Occipital lobe (tissue), 1 donor: ENCODE measurements at regions not wholly inside any gene's neighbourhood (a gene's known extent, or its start where the extent isn't known, plus 50 kb on each side); places are given as distances from the start of the nearest gene placed in this dataset.
A peak's percentile ranks its signal among the peaks of the same experiment; 100 is the strongest.
"Not testable (repeated sequence)": the region's sequence is repeated elsewhere in the genome, so short reads cannot be mapped to it uniquely, and the experiment has no call there.

Source experiments
- DNase-seq: peaks from one replicate; lab custom pipeline; 2025; lab: John Stamatoyannopoulos, UW

- DNase-seq = no peak
Observed at GRCh38 chr13:34357435-34358232, 539.7 kb downstream of the RFC3 start.

- DNase-seq = no peak
Observed at GRCh38 chr13:34358811-34359513, 541.0 kb downstream of the RFC3 start.

- no peak for DNase-seq
Observed at GRCh38 chr13:34360702-34361101, 542.8 kb downstream of the RFC3 start.

GRCh38 chr13:34361560-34361959, 543.6 kb downstream of the RFC3 start:
- DNase-seq = no peak

- DNase-seq = no peak
Observed at GRCh38 chr13:34363266-34363665, 545.3 kb downstream of the RFC3 start.

- no peak for DNase-seq
Observed at GRCh38 chr13:34364633-34365032, 546.7 kb downstream of the RFC3 start.

GRCh38 chr13:34369931-34370330, 552.0 kb downstream of the RFC3 start:
- no peak for DNase-seq

- no peak for DNase-seq
Observed at GRCh38 chr13:34371108-34371507, 553.2 kb downstream of the RFC3 start.

DNA sequence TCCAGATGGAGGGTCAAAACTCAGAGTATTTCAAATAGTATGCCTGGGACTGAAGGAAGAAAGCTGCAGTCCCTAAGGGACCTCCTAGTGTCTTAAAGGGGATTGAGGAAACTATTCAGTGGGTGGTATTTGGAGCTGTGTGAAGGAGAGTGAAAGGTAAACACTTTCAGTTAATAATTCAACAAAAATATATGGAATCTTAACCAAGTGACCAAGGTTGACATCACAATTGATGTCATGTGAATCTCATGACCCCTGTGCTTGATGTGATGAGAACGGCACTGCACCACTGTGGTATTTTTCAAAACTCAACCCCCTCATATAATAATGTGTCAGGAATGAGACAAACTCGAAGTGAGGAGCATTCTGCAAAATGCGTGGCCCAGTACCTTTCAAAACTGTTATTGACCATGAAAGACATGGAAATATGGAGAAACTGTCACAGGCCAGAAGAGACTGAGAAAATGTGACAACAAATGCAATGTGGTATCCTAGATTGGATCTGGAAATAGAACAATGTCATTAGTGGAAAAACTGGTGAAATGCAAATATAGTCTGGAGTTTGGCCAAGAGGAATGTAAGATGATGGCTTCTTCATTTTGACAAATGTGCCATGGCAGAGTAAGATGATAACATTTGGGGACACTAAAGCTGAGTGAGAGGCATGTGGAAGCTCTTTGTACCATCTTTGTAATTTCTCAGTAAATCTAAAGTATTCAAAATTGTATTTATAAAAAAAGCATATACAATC, 553.9 kb downstream of the RFC3 start:
- no peak for DNase-seq

DNA sequence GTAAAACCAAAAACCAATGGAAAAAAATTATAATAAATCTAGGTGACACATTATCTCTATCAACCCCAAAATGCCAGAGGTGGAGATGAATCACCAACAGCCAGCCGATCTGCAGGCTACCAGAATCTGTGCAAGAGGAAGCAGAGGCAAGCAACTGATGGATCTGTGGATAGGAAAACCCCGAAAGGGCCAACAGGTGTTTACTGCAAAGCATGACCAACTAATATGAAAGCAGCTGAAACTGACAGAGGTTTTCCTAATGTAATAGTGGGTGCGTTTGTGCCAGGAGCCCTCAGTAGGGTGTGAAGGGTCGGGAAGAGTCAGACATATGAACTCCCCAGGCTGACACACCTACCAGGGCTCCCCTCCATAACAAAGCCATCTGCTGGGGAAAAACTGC, 554.6 kb downstream of the RFC3 start:
- DNase-seq = no peak

DNA sequence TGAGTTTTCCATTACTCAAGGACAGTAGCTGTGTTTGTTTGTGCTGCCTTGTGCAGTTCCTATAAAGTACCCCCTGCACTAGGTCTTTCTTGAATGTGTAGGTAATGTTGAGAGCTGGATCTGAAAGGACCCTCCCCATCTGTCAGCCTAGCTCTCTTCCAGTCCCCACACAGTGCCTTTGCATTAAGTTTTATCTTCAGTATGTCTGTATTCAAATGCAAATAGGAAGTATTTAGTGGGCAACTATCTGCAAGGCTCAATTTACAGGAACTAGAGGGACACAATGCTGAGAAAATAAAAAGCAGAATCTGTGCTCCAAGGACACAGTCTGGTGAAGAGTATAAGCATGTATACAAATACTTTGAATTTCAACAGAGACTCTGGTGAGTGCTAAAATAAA, 558.5 kb downstream of the RFC3 start:
- no peak for DNase-seq

DNA sequence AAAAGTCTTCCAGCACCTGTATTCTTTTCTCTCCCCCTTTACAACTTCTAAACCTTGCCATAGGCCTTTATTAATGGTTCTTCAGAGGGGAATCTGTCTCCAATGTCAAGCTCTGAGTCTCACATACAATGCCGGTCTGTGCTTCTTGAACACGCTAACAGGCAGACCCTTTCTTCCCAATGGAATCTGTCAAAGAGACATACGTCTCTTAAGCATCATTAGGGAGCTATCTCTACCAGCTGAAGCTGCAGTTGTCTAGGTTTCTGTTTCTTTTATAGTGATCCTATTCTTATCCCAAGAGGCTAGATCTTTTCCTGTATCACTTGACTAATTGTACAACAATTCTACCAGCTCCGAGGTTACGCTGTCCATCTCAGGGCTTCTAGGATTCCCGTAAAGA, 560.8 kb upstream of the NBEA start:
- no peak for DNase-seq

GRCh38 chr13:34383728-34384127, 558.3 kb upstream of the NBEA start:
- no peak for DNase-seq

GRCh38 chr13:34386229-34386628, 555.8 kb upstream of the NBEA start:
- not testable (repeated sequence) for DNase-seq

- DNase-seq = no peak
Observed at GRCh38 chr13:34391076-34391475, 551.0 kb upstream of the NBEA start.

- no peak for DNase-seq
Observed at GRCh38 chr13:34401696-34402095, 540.4 kb upstream of the NBEA start.

- peak; percentile 43 for DNase-seq
Observed at GRCh38 chr13:34405410-34406181, 536.5 kb upstream of the NBEA start.

DNA sequence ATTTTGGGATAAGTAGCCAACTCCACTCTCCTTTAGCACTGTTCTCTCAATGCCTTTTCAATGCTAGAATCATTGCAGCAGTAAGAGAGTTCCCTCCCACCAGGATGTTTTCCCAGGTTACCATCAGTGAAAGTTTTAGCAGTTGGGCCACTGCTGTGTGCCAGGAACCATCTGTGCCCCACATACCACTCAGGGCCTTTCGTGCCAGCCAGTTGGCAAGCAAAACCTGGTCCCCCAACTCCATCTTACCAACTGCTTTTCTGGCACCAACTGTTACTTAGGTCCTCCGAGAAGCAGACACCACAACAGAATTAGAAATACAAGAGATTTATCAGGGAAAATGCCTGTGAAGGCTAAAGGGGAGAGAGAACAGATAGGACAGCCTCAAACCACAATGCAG, 533.4 kb upstream of the NBEA start:
- DNase-seq = no peak

DNA sequence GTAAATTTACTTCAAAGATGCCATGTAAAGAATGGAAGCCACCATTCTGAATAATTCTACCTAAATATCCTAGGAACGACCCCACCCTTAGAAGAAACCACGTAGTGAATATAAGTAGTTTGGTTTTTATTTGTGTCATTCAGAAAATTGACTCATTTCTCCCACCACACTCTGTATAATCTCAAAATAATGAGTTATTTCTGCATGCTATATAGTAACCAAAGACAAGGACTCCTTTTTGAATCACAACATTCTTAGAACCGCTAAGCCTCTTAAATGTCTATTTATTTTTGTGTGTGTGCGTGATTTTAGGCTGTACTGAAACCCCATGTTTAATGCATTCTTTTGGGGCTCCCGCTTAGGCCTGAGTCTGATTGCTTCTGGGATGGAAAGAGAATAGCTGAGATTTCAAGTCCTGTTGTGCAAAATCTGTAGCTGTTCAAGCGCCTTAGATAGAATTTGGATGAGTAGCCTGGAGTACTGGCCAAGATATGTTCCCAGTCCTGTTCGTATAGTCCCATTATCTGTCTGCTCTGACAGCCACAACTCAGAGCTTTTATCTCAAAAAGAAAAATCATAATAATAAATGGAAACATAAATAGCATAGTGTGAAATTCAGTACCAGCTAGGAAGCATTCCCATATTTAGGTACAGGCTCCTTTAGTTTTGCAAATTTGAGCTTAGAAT, 532.4 kb upstream of the NBEA start:
- DNase-seq = no peak

- DNase-seq = no peak
Observed at GRCh38 chr13:34410678-34411077, 531.4 kb upstream of the NBEA start.

DNA sequence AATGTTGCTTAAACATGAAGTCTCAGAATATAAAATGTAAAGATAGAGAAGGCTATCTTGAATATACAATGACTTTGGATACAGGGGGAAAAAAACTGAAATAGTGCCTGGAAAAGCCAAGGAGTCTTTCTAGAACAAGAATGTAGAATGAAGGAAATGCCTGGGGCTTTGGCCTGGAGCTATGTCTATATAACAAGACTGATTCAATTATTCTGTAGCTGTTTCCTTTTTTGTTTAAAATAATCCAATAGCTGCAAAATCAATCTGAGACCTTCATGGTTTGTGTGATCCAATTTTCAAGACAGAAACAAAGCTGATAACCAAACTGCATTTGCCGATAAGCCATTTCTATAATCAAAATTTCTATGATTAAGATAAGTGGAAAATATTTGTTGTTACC, 530.9 kb upstream of the NBEA start:
- DNase-seq = no peak
